GM20000 (cell line): ENCODE measurements at regions not wholly inside any gene's neighbourhood (a gene's known extent, or its start where the extent isn't known, plus 50 kb on each side); places are given as distances from the start of the nearest gene placed in this dataset.
"Not testable (repeated sequence)": the region's sequence is repeated elsewhere in the genome, so short reads cannot be mapped to it uniquely, and the experiment has no call there.

Experiments
- DNase-seq: peaks from one replicate; pipeline ENCODE4 v3.0.0; 2012; ENCODE audit warnings: low spot score
- CTCF ChIP-seq: IDR thresholded peaks from 2 replicates; pipeline ENCODE4 v1.5.1; 2012; ENCODE audit warnings: mild to moderate bottlenecking, control low read depth; ENCODE audit errors: extremely low read depth, missing control alignments

DNA sequence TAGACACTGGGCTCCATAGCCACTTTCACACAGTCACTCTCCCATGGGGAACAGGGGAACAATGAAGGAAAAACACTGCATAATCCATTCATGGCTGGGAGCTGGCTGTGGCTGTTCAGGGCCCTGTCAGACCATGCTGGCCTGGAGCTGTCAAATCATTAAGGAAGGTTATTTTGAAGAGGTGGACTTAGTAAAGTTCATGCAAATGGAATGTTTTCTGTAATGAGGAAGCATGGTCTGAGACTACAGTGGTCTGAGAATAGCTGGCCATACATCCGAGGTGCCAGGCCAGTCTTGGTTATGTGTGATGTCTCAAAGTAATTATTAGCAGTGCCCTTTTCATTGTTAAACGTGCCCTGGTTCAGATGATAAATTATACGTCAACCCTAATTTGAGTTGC is 117.1 kb upstream of the MRPS22 start:
- no peak for DNase-seq
- TF ChIP-seq CTCF: no peak

DNA sequence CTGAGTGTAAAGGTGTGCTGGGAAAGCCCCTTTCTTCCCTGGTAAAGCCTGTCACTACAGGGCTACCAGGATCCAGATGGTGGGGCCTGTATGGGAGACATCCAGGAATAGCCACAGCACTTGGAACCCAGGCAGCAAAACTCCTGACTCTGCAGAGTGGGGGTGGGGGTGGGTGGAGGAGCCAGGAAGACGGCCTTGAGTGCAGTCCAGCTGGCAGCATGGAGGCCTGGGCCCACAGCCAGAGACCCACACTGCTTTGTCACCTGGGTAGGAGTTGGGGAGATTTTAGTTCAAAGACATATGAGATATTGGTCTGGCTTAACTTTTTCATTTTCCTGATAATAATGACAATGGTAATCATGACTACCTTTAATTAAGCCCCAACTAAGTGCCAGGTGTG is 116.7 kb upstream of the MRPS22 start:
- DNase-seq: no peak
- no peak for TF ChIP-seq CTCF

GRCh38 chr3:139227827-139228226 is 116.0 kb upstream of the MRPS22 start:
- no peak for DNase-seq
- TF ChIP-seq CTCF: no peak

GRCh38 chr3:139230391-139230790 is 113.4 kb upstream of the MRPS22 start:
- DNase-seq: no peak
- no peak for TF ChIP-seq CTCF

DNA sequence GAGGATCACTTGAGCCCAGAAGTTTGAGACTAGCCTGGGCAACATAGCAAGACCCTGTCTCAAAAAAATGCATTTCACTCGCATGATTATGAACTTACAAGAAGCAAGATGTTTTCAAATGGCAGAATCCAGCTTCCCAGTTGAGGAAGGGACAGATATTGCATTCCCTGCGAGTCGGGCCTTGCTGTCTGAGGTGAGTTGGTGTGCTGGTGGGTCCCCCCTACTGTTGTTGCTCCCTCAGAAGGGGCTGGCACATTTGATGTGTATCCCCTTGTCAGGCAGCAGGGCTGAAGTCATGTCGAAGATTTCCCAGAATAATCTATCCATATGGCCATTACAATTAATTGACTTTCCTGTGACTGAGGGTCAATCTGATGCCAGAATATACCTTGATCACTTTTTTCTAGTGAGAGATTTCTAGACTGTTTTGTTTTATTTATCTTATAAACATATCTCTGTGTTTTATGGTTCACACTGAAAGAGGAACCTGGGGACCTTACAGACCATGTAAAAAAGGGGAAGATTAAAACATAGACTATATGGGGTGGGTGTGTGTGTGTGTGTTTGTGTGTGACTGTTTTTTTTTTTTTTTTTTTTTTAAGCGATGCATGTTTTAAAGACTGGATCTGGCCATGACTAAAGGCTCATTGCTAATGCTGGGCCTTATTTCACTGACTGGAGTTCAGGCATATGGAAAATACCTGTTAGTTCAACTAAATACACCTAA is 112.1 kb upstream of the MRPS22 start:
- TF ChIP-seq CTCF: no peak
- DNase-seq: no peak

DNA sequence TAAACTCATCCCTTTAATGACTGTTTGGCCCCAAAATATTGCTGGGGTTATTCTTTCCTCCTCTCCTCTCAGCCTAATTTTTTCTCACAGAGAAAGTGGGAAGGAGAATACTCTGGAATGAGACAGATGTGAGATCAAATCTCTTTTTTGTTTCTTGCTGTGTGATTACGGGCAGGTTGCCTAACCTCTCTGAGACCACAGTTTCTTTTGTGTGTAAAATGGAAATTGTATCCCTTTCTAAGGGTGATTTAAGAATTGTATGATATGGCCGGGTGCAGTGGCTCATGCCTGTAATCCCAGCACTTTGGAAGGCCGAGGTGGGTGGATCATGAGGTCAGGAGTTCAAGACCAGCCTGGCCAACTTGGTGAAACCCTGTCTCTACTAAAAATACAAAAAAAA is 111.5 kb upstream of the MRPS22 start:
- not testable (repeated sequence) for DNase-seq

- no peak for DNase-seq
- no peak for TF ChIP-seq CTCF
Observed at GRCh38 chr3:139234491-139234890, 109.3 kb upstream of the MRPS22 start.

GRCh38 chr3:139235192-139235591 is 108.6 kb upstream of the MRPS22 start:
- no peak for TF ChIP-seq CTCF
- DNase-seq: no peak
